WTC11 (cell line): ENCODE measurements at regions not wholly inside any gene's neighbourhood (a gene's known extent, or its start where the extent isn't known, plus 50 kb on each side); places are given as distances from the start of the nearest gene placed in this dataset.

Experiments
- ATAC-seq: fragments of 200-7000 bp; cut with Tn5 transposase; 2 replicates; pipeline ENCODE4 v1.10.0; 2021; ENCODE audit warnings: mild to moderate bottlenecking, moderate library complexity
- CTCF ChIA-PET: fragments of 300-600 bp; sonication (Branson Sonifier 250); formaldehyde crosslinking; loops from one replicate; lab custom pipeline; 2021; ENCODE audit warnings: antibody characterized with exemption; lab: Charles Lee
- POLR2A ChIA-PET: fragments of 350-600 bp; sonication (Branson Sonifier 250); formaldehyde crosslinking; loops from one replicate; lab custom pipeline; 2021; ENCODE audit warnings: antibody characterized with exemption; lab: Charles Lee
- DNase-seq: peaks from one replicate; pipeline ENCODE4 v3.0.0; 2021; ENCODE audit warnings: low spot score
- H3K27ac Mint-ChIP-seq: 2 replicates; pipeline ENCODE4 v1.8.0; 2021; ENCODE audit warnings: mixed read lengths
- H3K27me3 Mint-ChIP-seq: 2 replicates; pipeline ENCODE4 v1.8.0; 2021; ENCODE audit warnings: low read depth, mild to moderate bottlenecking, moderate library complexity, mixed read lengths
- H3K36me3 Mint-ChIP-seq: 2 replicates; pipeline ENCODE4 v1.8.0; 2021; ENCODE audit warnings: mixed read lengths
- H3K4me1 Mint-ChIP-seq: 2 replicates; pipeline ENCODE4 v1.8.0; 2022; ENCODE audit warnings: mixed read lengths
- H3K4me3 Mint-ChIP-seq: 2 replicates; pipeline ENCODE4 v1.8.0; 2021; ENCODE audit warnings: mild to moderate bottlenecking, moderate library complexity, mixed read lengths
- H3K9me3 Mint-ChIP-seq: 2 replicates; pipeline ENCODE4 v1.8.0; 2021; ENCODE audit warnings: mixed read lengths
- ATF1 ChIP-seq: sonication (generic); formaldehyde crosslinking; IDR thresholded peaks from 2 replicates; pipeline ENCODE4 v1.8.1; 2023; ENCODE audit warnings: mild to moderate bottlenecking, moderate library complexity, missing genetic modification reagents
- ATF6 ChIP-seq: sonication (generic); formaldehyde crosslinking; IDR thresholded peaks from 2 replicates; pipeline ENCODE4 v1.8.1; 2023; ENCODE audit warnings: mild to moderate bottlenecking, missing genetic modification reagents
- CREB1 ChIP-seq: sonication (generic); formaldehyde crosslinking; IDR thresholded peaks from 2 replicates; pipeline ENCODE4 v1.8.0; 2023; ENCODE audit warnings: mild to moderate bottlenecking, missing genetic modification reagents
- ELF4 ChIP-seq: sonication (generic); formaldehyde crosslinking; IDR thresholded peaks from 2 replicates; pipeline ENCODE4 v1.8.1; 2022; ENCODE audit warnings: low read depth, mild to moderate bottlenecking, moderate library complexity, missing genetic modification reagents
- ETV6 ChIP-seq: sonication (generic); formaldehyde crosslinking; IDR thresholded peaks from 2 replicates; pipeline ENCODE4 v1.8.1; 2022; ENCODE audit warnings: mild to moderate bottlenecking, missing genetic modification reagents
- GTF2I ChIP-seq: fragments of 250-450 bp; sonication (Bioruptor Pico); conservative IDR thresholded peaks from 2 replicates; pipeline ENCODE4 v1.4.0; 2021; ENCODE audit warnings: mild to moderate bottlenecking
- NFATC4 ChIP-seq: fragments of 250-450 bp; sonication (Bioruptor Pico); IDR thresholded peaks from 2 replicates; pipeline ENCODE4 v1.9.0; 2021; ENCODE audit warnings: mild to moderate bottlenecking
- NFYB ChIP-seq: sonication (generic); formaldehyde crosslinking; conservative IDR thresholded peaks from 2 replicates; pipeline ENCODE4 v1.8.0; 2022; ENCODE audit warnings: low read depth, missing genetic modification reagents
- NR1H2 ChIP-seq: sonication (generic); formaldehyde crosslinking; IDR thresholded peaks from 2 replicates; pipeline ENCODE4 v1.9.0; 2021; ENCODE audit warnings: mild to moderate bottlenecking, moderate library complexity, missing genetic modification reagents
- NR2C2 ChIP-seq: sonication (generic); formaldehyde crosslinking; IDR thresholded peaks from 2 replicates; pipeline ENCODE4 v1.8.0; 2022; ENCODE audit warnings: mild to moderate bottlenecking, missing genetic modification reagents
- SMAD4 ChIP-seq: sonication (generic); formaldehyde crosslinking; IDR thresholded peaks from 2 replicates; pipeline ENCODE4 v1.8.0; 2022; ENCODE audit warnings: mild to moderate bottlenecking, missing genetic modification reagents
- ZBTB21 ChIP-seq: sonication (generic); formaldehyde crosslinking; IDR thresholded peaks from 2 replicates; pipeline ENCODE4 v1.8.1; 2023; ENCODE audit warnings: mild to moderate bottlenecking, missing genetic modification reagents, borderline replicate concordance
- ZSCAN18 ChIP-seq: fragments of 250-450 bp; sonication (Bioruptor Pico); IDR thresholded peaks from 2 replicates; pipeline ENCODE4 v2.1.2; 2022; ENCODE audit warnings: mild to moderate bottlenecking, moderate library complexity
- TF ChIP-seq, protein P1 (sequence below): sonication (generic); formaldehyde crosslinking; IDR thresholded peaks from 2 replicates; pipeline ENCODE4 v1.8.0; 2022; ENCODE audit warnings: mild to moderate bottlenecking, missing genetic modification reagents
- TF ChIP-seq, protein P2 (sequence below): fragments of 250-450 bp; sonication (Bioruptor Pico); IDR thresholded peaks from 2 replicates; pipeline ENCODE4 v1.9.0; 2021; ENCODE audit warnings: mild to moderate bottlenecking
- TF ChIP-seq, protein P3 (sequence below): sonication (generic); formaldehyde crosslinking; IDR thresholded peaks from 2 replicates; pipeline ENCODE4 v1.8.0; 2023; ENCODE audit warnings: missing genetic modification reagents
- TF ChIP-seq, protein P4 (sequence below): fragments of 250-450 bp; sonication (Bioruptor Pico); conservative IDR thresholded peaks from 2 replicates; pipeline ENCODE4 v1.9.0; 2021; ENCODE audit warnings: mild to moderate bottlenecking
- TF ChIP-seq, protein P5 (sequence below): sonication (generic); formaldehyde crosslinking; IDR thresholded peaks from 2 replicates; pipeline ENCODE4 v1.8.0; 2023; ENCODE audit warnings: missing genetic modification reagents, mild to moderate bottlenecking, borderline replicate concordance

DNA sequence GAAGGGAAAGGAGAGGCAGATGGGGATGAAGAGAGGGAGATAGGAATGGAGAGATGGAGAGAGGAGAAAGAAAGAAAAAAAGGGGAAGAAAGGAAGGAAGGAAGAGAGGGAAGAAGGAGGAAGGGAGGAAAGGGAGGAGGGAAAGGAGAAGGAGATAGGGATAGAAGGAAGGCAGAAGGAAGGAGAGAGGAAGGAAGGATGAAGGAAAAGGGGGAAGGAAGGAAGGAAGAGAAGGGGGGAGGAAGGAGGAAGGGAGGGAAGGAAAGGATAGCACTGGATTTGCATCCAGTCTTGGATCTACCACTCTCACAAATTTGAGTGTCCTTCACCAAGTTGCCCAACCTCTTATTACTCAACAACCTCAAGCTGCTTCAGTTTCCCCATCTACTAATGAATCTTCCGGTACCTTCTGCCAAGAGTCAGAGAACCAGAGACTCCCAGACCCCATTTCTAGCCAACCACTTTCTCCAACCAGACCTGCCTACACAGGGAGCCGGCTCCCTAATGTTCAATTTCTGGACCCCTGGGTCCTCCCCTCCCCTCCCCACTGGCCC lies 79.7 kb upstream of the FOXP4 start (continued):
- TF ChIP-seq, protein P1, sequence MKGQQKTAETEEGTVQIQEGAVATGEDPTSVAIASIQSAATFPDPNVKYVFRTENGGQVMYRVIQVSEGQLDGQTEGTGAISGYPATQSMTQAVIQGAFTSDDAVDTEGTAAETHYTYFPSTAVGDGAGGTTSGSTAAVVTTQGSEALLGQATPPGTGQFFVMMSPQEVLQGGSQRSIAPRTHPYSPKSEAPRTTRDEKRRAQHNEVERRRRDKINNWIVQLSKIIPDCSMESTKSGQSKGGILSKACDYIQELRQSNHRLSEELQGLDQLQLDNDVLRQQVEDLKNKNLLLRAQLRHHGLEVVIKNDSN (CRISPR knock-in tag), result no peak
- no peak for TF ChIP-seq GTF2I

DNA sequence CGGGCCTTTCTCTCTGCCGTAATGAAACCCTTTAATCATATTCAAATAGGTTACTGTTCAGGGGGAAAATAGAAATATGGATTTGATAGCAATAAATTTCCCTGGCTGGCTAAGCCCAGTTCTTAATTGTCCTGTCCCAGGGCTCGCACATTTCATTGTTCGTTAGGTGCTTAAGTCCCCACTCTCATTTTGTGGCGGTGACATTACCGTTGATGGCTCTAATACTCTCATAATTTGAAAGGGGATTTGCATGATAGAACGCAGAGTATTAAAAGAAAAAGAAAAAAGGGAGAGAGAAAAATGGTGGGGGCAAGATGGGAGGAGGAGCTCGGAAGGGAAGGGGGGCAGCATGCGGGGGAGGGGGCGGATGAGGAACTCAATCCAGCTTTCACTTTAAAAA lies 79.1 kb upstream of the FOXP4 start:
- no peak for TF ChIP-seq ELF4 (CRISPR knock-in tag)
- TF ChIP-seq ATF1 (CRISPR knock-in tag), result no peak
- TF ChIP-seq CREB1 (CRISPR knock-in tag), result no peak
- TF ChIP-seq, protein P2, sequence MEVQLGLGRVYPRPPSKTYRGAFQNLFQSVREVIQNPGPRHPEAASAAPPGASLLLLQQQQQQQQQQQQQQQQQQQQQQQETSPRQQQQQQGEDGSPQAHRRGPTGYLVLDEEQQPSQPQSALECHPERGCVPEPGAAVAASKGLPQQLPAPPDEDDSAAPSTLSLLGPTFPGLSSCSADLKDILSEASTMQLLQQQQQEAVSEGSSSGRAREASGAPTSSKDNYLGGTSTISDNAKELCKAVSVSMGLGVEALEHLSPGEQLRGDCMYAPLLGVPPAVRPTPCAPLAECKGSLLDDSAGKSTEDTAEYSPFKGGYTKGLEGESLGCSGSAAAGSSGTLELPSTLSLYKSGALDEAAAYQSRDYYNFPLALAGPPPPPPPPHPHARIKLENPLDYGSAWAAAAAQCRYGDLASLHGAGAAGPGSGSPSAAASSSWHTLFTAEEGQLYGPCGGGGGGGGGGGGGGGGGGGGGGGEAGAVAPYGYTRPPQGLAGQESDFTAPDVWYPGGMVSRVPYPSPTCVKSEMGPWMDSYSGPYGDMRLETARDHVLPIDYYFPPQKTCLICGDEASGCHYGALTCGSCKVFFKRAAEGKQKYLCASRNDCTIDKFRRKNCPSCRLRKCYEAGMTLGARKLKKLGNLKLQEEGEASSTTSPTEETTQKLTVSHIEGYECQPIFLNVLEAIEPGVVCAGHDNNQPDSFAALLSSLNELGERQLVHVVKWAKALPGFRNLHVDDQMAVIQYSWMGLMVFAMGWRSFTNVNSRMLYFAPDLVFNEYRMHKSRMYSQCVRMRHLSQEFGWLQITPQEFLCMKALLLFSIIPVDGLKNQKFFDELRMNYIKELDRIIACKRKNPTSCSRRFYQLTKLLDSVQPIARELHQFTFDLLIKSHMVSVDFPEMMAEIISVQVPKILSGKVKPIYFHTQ, result no peak
- no peak for TF ChIP-seq ZSCAN18 (CRISPR knock-in tag)
- no peak for TF ChIP-seq NFYB (CRISPR knock-in tag)
- TF ChIP-seq, protein P3, sequence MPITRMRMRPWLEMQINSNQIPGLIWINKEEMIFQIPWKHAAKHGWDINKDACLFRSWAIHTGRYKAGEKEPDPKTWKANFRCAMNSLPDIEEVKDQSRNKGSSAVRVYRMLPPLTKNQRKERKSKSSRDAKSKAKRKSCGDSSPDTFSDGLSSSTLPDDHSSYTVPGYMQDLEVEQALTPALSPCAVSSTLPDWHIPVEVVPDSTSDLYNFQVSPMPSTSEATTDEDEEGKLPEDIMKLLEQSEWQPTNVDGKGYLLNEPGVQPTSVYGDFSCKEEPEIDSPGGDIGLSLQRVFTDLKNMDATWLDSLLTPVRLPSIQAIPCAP (CRISPR knock-in tag), result no peak
- no peak for TF ChIP-seq ETV6
- TF ChIP-seq NFATC4 (CRISPR knock-in tag), result no peak
- TF ChIP-seq, protein P4, sequence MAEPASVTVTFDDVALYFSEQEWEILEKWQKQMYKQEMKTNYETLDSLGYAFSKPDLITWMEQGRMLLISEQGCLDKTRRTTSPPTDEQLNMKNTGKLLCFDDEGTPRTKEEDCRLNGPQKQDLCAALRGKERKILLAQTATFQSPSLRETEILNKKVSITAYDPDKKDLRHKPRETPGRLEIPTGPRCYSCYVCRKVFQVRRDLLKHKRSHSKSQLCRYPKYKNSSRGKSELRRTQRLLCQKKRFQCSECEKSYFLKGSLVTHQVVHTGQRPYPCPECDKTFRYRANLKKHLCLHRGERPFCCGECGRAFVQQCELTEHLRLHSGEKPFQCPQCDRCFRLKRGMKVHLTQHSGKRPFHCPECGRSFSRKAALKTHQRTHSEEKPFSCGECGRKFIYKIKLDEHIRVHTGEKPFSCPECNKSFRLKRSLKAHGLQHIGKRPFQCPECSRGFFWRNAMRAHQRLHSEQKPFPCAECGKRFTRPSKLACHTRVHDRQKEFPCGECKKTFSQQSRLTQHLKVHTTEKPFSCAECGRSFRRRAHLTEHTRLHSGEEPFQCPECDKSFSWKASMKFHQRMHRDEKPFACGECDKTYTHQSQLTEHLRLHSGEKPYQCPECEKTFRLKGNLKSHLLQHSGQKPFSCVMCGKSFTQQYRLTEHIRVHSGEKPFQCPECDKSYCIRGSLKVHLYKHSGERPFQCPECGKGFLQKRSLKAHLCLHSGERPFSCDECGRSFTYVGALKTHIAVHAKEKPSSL (CRISPR knock-in tag), result no peak
- TF ChIP-seq ATF6 (CRISPR knock-in tag), result no peak
- TF ChIP-seq NR1H2 (CRISPR knock-in tag), result no peak
- no peak for TF ChIP-seq ZBTB21
- no peak for TF ChIP-seq NR2C2 (CRISPR knock-in tag)
- TF ChIP-seq, protein P5, sequence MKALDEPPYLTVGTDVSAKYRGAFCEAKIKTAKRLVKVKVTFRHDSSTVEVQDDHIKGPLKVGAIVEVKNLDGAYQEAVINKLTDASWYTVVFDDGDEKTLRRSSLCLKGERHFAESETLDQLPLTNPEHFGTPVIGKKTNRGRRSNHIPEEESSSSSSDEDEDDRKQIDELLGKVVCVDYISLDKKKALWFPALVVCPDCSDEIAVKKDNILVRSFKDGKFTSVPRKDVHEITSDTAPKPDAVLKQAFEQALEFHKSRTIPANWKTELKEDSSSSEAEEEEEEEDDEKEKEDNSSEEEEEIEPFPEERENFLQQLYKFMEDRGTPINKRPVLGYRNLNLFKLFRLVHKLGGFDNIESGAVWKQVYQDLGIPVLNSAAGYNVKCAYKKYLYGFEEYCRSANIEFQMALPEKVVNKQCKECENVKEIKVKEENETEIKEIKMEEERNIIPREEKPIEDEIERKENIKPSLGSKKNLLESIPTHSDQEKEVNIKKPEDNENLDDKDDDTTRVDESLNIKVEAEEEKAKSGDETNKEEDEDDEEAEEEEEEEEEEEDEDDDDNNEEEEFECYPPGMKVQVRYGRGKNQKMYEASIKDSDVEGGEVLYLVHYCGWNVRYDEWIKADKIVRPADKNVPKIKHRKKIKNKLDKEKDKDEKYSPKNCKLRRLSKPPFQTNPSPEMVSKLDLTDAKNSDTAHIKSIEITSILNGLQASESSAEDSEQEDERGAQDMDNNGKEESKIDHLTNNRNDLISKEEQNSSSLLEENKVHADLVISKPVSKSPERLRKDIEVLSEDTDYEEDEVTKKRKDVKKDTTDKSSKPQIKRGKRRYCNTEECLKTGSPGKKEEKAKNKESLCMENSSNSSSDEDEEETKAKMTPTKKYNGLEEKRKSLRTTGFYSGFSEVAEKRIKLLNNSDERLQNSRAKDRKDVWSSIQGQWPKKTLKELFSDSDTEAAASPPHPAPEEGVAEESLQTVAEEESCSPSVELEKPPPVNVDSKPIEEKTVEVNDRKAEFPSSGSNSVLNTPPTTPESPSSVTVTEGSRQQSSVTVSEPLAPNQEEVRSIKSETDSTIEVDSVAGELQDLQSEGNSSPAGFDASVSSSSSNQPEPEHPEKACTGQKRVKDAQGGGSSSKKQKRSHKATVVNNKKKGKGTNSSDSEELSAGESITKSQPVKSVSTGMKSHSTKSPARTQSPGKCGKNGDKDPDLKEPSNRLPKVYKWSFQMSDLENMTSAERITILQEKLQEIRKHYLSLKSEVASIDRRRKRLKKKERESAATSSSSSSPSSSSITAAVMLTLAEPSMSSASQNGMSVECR, result no peak
- no peak for TF ChIP-seq SMAD4
- peaks cover 93% of the 10 kb centered on the region for H3K27me3 Mint-ChIP-seq
- ChIA-PET CTCF (interaction anchor here (0.5 to 1.2 kb wide), 6 partner anchors 24 to 136 kb away, joined by 3 to 5 read pairs (median 4); no protein-coding TSS in a partner anchor), POLR2A (interaction anchor here (0.5 to 0.7 kb wide), 4 partner anchors 35 to 225 kb away, joined by 3 to 5 read pairs (median 4); no protein-coding TSS in a partner anchor)
- no peak overlapping the region for H3K4me3 Mint-ChIP-seq
- no peak for DNase-seq
- H3K9me3 Mint-ChIP-seq, result no peaks in the 10 kb centered on the region
- peaks cover 47% of the 10 kb centered on the region for H3K4me1 Mint-ChIP-seq
- H3K27ac Mint-ChIP-seq, result no peak overlapping the region
- no peak for ATAC-seq
- H3K36me3 Mint-ChIP-seq, result no peaks in the 10 kb centered on the region
